Smooth muscle cell (in vitro differentiated cells): ENCODE measurements at regions not wholly inside any gene's neighbourhood (a gene's known extent, or its start where the extent isn't known, plus 50 kb on each side); places are given as distances from the start of the nearest gene placed in this dataset.

ENCODE experiments used
- DNase-seq: peaks from one replicate; lab custom pipeline; 2025; ENCODE audit not compliant: unreplicated experiment; lab: John Stamatoyannopoulos, UW
- H2AFZ ChIP-seq: fragments of 200-600 bp; sonication (generic); 2 replicates; pipeline ENCODE4 v1.6.0; 2016; ENCODE audit warnings: antibody characterized with exemption, low read depth, mild to moderate bottlenecking
- H3F3A ChIP-seq: fragments of 200-600 bp; sonication (generic); 2 replicates; pipeline ENCODE4 v1.6.0; 2017; ENCODE audit warnings: antibody characterized with exemption, low read depth
- H3K27ac ChIP-seq: fragments of 200-600 bp; sonication (generic); 2 replicates; pipeline ENCODE4 v1.5.1; 2016; ENCODE audit warnings: low read depth, mild to moderate bottlenecking
- H3K27me3 ChIP-seq: fragments of 200-600 bp; sonication (generic); 2 replicates; pipeline ENCODE4 v1.6.1; 2016; ENCODE audit warnings: low read depth, mild to moderate bottlenecking
- H3K36me3 ChIP-seq: fragments of 200-600 bp; sonication (generic); 2 replicates; pipeline ENCODE4 v1.5.1; 2016; ENCODE audit warnings: low read depth
- H3K4me1 ChIP-seq: fragments of 200-600 bp; sonication (generic); 2 replicates; pipeline ENCODE4 v1.5.1; 2016; ENCODE audit warnings: low read depth
- H3K4me2 ChIP-seq: fragments of 200-600 bp; sonication (generic); 2 replicates; pipeline ENCODE4 v1.6.0; 2016; ENCODE audit warnings: mild to moderate bottlenecking
- H3K4me3 ChIP-seq: fragments of 200-600 bp; sonication (generic); 2 replicates; pipeline ENCODE4 v1.5.1; 2016; ENCODE audit warnings: mild to moderate bottlenecking
- H3K79me2 ChIP-seq: fragments of 200-600 bp; sonication (generic); 2 replicates; pipeline ENCODE4 v1.6.0; 2016; ENCODE audit warnings: low read depth, mild to moderate bottlenecking
- H3K9ac ChIP-seq: fragments of 200-600 bp; sonication (generic); 2 replicates; pipeline ENCODE4 v1.6.0; 2016; ENCODE audit warnings: low read depth
- H3K9me3 ChIP-seq: fragments of 200-600 bp; sonication (generic); replicated peaks from 2 replicates; pipeline ENCODE4 v1.5.1; 2016; ENCODE audit warnings: low read depth
- H4K20me1 ChIP-seq: fragments of 200-600 bp; sonication (generic); 2 replicates; pipeline ENCODE4 v1.6.0; 2016; ENCODE audit warnings: low read depth
- WGBS: methylation state at CpG from one replicate; pipeline ENCODE4 v1.1.7; 2016; ENCODE audit warnings: low lambda C conversion rate; 5-methylcytosine and 5-hydroxymethylcytosine counted together
- TF ChIP-seq, protein P1 (sequence below): fragments of 200-600 bp; sonication (generic); IDR thresholded peaks from 2 replicates; pipeline ENCODE4 v1.5.1; 2017; ENCODE audit warnings: borderline replicate concordance, mild to moderate bottlenecking, antibody characterized with exemption; ENCODE audit not compliant: insufficient read depth, poor library complexity, severe bottlenecking

DNA sequence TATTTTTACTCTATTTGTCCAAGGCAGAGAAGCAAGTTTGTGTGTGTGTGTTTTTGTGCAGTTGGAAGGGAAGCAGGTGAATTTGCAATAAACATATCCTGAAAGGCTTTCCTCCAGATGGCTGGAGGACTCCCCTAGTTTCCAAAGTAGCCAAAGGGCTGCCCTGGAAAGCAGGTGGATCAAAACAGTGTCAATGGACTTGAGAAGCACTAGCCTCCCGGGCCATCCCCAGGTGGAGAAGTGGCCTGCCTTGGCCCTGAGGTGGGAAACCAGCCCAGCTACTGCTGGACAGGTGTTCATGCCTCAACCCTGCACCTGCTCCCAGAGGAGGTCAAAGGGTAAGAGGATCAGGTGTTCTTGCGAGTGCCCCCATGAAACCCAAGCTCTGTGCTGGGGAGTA lies 1046.9 kb downstream of the VRK1 start:
- H3K9me3 ChIP-seq, result no peaks in the 10 kb centered on the region
- H2AFZ ChIP-seq, result no peak overlapping the region
- no peaks in the 10 kb centered on the region for H3K79me2 ChIP-seq
- no peaks in the 10 kb centered on the region for H3F3A ChIP-seq
- H3K9ac ChIP-seq, result no peak overlapping the region
- no peaks in the 10 kb centered on the region for H4K20me1 ChIP-seq
- H3K27me3 ChIP-seq, result peaks cover 9% of the 10 kb centered on the region
- H3K27ac ChIP-seq, result no peak overlapping the region
- H3K4me2 ChIP-seq, result no peak overlapping the region
- TF ChIP-seq, protein P1, sequence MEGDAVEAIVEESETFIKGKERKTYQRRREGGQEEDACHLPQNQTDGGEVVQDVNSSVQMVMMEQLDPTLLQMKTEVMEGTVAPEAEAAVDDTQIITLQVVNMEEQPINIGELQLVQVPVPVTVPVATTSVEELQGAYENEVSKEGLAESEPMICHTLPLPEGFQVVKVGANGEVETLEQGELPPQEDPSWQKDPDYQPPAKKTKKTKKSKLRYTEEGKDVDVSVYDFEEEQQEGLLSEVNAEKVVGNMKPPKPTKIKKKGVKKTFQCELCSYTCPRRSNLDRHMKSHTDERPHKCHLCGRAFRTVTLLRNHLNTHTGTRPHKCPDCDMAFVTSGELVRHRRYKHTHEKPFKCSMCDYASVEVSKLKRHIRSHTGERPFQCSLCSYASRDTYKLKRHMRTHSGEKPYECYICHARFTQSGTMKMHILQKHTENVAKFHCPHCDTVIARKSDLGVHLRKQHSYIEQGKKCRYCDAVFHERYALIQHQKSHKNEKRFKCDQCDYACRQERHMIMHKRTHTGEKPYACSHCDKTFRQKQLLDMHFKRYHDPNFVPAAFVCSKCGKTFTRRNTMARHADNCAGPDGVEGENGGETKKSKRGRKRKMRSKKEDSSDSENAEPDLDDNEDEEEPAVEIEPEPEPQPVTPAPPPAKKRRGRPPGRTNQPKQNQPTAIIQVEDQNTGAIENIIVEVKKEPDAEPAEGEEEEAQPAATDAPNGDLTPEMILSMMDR, result no peak
- no peak for DNase-seq
- no peak overlapping the region for H3K4me3 ChIP-seq
- WGBS, result 69% methylated on average over 2 of the region's 2 CpGs
- H3K4me1 ChIP-seq, result no peaks in the 10 kb centered on the region
- H3K36me3 ChIP-seq, result no peaks in the 10 kb centered on the region

DNA sequence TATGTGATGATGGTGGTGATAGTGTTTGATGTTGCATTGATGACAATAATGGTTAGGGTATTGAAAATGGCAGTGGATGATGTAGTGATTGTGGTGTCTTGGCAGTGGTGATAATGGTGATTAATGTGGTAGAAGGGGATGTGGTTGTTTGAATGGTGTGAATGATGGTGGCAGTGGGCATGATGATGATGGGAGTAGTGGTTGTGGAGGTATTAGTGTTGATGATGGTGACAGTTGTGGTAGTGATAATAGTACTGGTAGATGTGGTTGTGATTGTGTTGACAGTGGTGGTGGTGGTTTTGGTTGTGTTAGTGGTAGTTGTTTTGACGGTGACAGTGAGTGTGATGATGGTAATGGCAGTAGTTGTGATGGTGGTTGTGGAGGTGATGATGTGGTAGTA lies 1049.0 kb downstream of the VRK1 start:
- Histone ChIP-seq H3K27me3 (peaks cover 5% of the 10 kb centered on the region), H3K4me2 (no peak overlapping the region), H3K4me3 (no peak overlapping the region), H3F3A (no peaks in the 10 kb centered on the region), H2AFZ (no peak overlapping the region), H3K27ac (no peak overlapping the region), H3K9me3 (no peaks in the 10 kb centered on the region), H3K79me2 (no peaks in the 10 kb centered on the region), H4K20me1 (no peaks in the 10 kb centered on the region), H3K4me1 (no peaks in the 10 kb centered on the region), H3K36me3 (no peaks in the 10 kb centered on the region), H3K9ac (no peak overlapping the region)
- WGBS, result 94% methylated on average over 1 of the region's 1 CpG
- DNase-seq, result no peak
- TF ChIP-seq, protein P1, result no peak

DNA sequence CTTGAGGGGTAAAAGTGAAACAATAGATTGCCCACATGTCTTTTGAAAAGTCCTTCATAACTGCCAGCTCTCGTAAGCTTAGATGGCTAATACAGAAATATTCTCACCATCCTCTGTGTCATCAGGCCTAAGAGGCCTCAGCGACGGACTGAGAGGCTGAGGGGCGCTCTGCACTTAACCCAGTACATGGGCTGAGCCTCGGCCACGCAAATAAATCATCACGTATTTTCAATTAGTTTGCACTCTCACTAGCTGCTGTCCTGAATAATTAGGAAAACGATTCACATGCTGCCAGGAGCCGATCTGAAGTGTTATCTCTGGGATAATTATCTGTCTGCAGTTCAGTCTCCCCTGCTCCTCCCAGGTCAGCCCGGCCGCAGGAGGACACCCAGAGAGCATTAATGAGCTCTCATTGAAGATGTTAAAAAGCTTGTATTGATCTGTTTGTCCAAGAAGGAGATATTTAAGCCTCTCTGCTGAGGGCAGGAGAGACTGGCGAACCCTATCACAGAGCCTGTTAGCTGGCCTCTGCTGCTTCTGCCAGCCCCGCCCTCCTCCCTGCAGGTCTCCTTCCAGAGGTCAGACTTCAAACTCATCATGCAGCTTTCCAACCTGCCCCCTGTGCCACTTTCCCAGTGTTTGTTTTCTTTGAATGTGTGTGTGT lies 1051.3 kb downstream of the VRK1 start:
- Histone ChIP-seq H3K9ac (no peak overlapping the region), H3K4me2 (no peak overlapping the region), H3F3A (no peaks in the 10 kb centered on the region), H3K27ac (no peak overlapping the region), H3K9me3 (no peaks in the 10 kb centered on the region), H3K4me1 (no peaks in the 10 kb centered on the region), H3K79me2 (no peaks in the 10 kb centered on the region), H3K36me3 (no peaks in the 10 kb centered on the region), H4K20me1 (no peaks in the 10 kb centered on the region), H3K27me3 (no peaks in the 10 kb centered on the region), H3K4me3 (no peak overlapping the region), H2AFZ (no peak overlapping the region)
- 56% methylated on average over 13 of the region's 13 CpGs for WGBS
- no peak for DNase-seq
- TF ChIP-seq, protein P1, result no peak

DNA sequence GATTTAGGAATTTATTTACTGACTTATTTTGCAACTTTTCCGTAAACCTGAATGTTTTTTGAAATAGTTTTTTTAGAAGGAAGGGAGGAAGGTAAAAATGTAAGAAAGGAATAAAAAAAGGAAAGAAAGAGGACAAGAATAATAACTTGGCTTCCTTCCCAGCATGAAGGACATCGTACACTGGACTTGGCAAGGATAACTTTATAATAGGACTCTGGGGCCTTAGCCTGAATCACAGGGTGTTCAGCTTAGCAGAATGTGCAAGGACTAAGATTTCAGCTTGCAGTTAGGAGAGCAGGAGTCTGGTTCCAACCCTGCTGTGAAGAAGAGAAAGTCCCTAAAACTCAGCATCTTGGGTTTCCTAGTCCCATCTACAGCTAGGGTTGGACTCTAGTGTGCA lies 1053.3 kb downstream of the VRK1 start:
- no peaks in the 10 kb centered on the region for H3K4me1 ChIP-seq
- no peak overlapping the region for H3K27ac ChIP-seq
- no peak for DNase-seq
- H3K36me3 ChIP-seq, result no peaks in the 10 kb centered on the region
- H3F3A ChIP-seq, result no peaks in the 10 kb centered on the region
- H3K27me3 ChIP-seq, result no peaks in the 10 kb centered on the region
- no peak overlapping the region for H3K4me2 ChIP-seq
- 94% methylated on average over 2 of the region's 2 CpGs for WGBS
- H3K79me2 ChIP-seq, result no peaks in the 10 kb centered on the region
- H3K4me3 ChIP-seq, result no peak overlapping the region
- H4K20me1 ChIP-seq, result no peaks in the 10 kb centered on the region
- H3K9ac ChIP-seq, result no peak overlapping the region
- TF ChIP-seq, protein P1, result no peak
- no peaks in the 10 kb centered on the region for H3K9me3 ChIP-seq
- H2AFZ ChIP-seq, result no peak overlapping the region
